ENCODE measurements at regions not wholly inside any gene's neighbourhood (a gene's known extent, or its start where the extent isn't known, plus 50 kb on each side); places are given as distances from the start of the nearest gene placed in this dataset.

GRCh38 chr10:55491712-55492111 is 690.7 kb upstream of the PCDH15 start:
- no peak for DNase-seq

DNA sequence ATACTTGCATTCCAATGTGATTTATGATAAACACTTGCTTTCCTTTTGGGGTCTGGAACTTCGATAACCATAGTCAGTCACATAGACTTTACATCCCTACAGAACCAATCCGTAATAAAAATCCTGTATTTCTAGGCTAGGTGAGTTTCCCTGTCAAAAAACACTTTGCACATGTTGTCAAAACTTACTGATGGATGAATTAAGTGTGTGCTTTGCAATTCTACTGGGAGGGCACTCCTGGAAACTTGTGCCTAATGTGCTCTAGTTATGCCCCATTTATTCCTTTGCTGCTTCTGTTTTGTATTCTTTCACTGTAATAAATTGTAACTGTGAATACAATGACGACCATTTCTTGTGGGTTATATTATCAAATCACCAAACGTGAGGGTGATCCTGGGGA is 684.8 kb upstream of the PCDH15 start:
- no peak for DNase-seq

- DNase-seq: no peak
Observed at GRCh38 chr10:55476129-55476528, 675.1 kb upstream of the PCDH15 start.

GRCh38 chr10:55474258-55474657 is 673.2 kb upstream of the PCDH15 start:
- no peak for DNase-seq

DNA sequence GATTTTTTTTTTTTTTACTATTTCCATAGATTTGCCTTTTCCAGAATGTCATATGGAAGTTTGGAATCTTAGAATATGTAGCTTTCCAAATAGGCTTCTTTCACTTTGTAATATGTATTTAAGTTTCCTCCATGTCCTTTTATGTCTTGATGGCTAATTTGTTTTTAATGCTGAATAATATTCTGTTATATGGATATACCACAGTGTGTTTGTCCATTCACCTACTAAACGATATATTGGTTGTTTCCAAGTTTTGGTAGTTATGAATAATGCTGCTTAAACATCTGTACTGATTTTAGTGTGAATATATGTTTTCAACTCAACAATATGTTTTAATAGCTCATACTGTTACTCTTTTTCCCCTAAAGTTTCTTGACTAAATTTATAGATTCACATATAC is 669.8 kb upstream of the PCDH15 start:
- no peak for DNase-seq

DNA sequence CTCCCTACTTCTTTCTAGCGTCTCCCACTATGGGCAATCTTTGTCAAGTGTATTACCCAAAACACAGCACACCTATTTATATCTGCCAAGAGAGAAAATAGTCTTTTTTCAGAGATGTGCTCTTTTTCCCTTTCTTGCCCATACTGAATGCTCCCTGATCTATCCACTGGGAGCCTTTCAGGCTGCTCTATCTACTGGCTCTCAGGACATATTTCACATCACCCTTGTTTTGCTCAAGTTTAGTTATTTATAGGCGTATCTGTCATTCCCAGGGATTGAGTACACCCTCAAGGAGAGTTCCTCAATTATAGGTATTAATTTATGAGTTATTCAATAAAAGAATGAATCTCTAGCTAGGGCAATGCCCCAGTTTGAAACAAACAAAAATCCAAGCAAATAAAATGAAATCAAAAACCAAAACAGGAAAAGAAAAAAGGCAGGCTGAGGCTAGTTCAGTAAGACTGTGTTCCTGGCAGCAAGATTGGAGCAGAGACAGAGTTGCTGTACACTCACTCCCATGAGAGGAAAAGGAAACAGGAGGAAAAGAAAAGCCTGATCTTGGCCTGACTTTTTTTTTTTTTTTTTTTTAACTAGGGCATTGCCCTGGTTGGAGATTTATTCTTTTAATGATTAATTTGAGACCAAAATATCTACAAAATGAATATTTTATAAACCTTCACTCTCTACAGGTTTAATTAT is 665.9 kb upstream of the PCDH15 start:
- no peak for DNase-seq

GRCh38 chr10:55464083-55464482 is 663.1 kb upstream of the PCDH15 start:
- no peak for DNase-seq

GRCh38 chr10:55460008-55460407 is 659.0 kb upstream of the PCDH15 start:
- no peak for DNase-seq

GRCh38 chr10:55449981-55450380 is 649.0 kb upstream of the PCDH15 start:
- DNase-seq: no peak

- no peak for DNase-seq
Observed at GRCh38 chr10:55446441-55447002, 645.5 kb upstream of the PCDH15 start.

DNA sequence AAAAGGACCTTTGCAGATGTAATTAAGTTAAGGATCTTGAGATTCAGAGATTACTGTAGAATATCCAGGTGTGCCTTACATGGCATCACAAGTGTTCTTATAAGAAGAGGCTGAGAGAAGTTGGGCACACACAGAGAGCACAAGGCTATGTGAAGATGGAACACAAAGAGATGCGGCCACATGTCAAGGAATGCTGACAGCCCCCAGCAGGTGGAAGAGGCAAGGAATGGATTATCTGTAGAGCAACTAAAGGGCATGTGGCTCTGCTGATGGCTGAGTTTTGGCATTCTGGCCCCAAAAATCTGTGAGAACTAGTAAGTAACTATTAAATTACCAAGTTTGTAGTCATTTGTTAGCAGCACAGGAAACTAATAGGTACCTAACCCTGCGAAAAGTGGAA is 640.7 kb upstream of the PCDH15 start:
- DNase-seq: no peak

GRCh38 chr10:55426138-55426537 is 625.1 kb upstream of the PCDH15 start:
- no peak for DNase-seq

GRCh38 chr10:55410415-55410885 is 609.4 kb upstream of the PCDH15 start:
- DNase-seq: peak; percentile 86

- no peak for DNase-seq
Observed at GRCh38 chr10:55404094-55404493, 603.1 kb upstream of the PCDH15 start.

DNA sequence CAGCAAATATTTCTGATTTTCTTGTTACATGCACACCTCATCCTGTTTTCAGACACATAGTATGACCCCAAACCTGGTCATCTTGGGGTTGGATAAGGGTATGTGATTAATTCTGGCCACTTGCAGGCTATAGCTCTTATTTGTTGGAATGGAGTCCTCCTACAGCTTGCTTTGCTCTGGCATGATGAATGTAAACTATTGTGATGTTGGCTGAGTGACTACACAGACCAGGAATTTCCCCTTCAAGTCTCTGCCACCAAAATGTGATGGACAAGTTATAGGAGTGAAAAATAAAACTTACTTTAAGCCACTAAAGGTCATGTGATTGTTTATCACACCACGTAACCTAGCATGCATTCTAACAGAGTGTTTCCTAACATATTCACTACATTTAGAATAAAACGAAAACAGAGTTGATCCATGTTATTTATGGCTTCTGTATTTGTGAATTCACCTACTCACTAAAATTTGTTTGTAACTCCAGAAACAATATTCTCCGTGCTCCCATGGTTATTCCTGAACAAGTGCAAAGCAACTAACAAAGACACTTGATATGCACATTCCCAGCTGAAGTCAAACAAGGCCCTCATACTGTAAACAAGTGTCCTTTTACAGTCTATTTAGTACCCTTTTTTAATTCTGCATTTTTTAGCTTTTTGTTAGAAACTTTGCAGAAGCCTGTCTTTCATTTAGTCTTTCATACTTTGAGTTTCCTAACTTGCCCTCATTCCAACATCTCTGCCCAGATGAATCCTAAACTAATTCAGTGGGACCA is 599.2 kb upstream of the PCDH15 start:
- no peak for DNase-seq

GRCh38 chr10:55398497-55398882 is 597.5 kb upstream of the PCDH15 start:
- DNase-seq: no peak

- DNase-seq: no peak
Observed at GRCh38 chr10:55397777-55398496, 596.9 kb upstream of the PCDH15 start.

GRCh38 chr10:55378196-55378595 is 577.2 kb upstream of the PCDH15 start:
- DNase-seq: no peak

DNA sequence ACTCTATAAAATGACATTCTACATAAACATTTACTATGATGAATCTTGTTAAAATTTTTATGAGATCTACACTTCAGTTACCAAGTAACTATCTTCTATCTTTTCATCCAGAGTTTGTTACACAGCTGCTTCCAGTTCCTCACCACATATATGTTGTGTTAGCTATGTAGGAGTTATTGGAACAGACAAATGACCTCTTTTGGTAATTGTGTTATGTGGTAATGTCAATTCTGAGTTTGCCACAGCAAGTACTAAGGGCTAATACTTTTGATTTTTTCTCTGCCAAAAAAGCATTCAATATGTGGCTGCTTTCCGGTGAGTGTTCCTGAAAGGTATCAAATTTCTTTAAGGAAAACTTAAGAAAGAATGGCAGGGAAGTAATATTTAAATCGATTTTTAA is 573.9 kb upstream of the PCDH15 start:
- no peak for DNase-seq

- no peak for DNase-seq
Observed at GRCh38 chr10:55374060-55374459, 573.0 kb upstream of the PCDH15 start.

DNA sequence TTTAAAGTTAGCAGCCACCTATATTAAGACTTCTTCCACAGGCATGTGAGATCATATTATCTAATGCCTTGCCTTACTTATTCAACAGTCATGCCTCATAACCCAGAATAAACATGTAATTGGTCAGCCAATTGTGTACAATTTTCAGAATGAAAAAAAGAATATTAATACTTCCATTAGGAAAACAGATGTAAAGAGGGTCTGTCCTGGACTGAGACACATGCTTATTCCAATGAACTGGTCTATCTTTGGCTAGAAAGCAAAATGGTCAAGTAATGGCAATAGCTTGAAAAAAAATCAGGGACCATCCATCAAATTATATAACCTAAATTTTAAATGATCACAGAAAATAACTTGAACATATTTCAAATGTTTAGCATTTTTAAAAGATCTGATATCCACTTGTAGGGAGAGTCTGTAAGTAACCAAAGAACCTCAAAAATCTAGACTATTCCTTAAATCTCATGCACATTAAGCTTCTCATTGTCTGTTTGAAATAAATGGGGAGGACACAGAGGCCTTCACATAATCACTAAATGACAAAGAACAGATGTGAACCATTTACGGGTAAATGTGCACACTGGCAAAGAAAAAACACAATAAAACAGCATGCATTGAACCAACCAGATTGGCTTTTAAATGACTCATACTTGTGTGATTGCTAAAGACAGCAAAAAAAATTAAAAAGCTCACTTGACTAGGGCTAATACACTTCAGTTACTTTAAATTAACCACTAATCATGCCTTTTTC is 568.8 kb upstream of the PCDH15 start:
- DNase-seq: no peak

- DNase-seq: no peak
Observed at GRCh38 chr10:55368467-55368866, 567.4 kb upstream of the PCDH15 start.

DNA sequence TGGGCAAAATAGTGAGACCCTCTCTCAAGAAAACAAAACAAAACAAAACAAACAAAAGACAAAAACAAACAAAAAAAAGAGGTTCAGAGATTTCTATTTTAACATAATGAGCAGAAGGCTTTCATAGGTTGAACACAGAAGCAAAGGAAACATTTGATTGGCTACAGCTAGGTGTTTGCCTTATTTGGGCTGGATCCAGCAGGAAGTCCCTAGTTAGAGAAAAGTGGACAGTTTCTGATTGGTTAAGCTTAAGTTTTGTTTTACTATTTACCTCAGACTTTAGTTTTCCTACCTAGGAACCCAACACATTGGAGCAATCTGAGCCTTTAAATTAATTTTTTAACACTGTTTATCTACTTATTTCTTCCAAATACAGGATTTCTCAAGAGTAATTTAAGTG is 566.5 kb upstream of the PCDH15 start:
- no peak for DNase-seq

Measured in midbrain (tissue), 1 donor.